H9 (cell line): ENCODE measurements at regions not wholly inside any gene's neighbourhood (a gene's known extent, or its start where the extent isn't known, plus 50 kb on each side); places are given as distances from the start of the nearest gene placed in this dataset.

Source experiments
- DNase-seq: peaks from one replicate; pipeline ENCODE4 v3.0.0-alpha.2; 2017
- H2AFZ ChIP-seq: one replicate; pipeline ENCODE4 v1.6.1; 2013; ENCODE audit warnings: mild to moderate bottlenecking, low read length, control low read depth, moderate library complexity
- H2AK5ac ChIP-seq: 2 replicates; pipeline ENCODE4 v1.6.1; 2013; ENCODE audit warnings: low read length, control low read depth, mixed read lengths; ENCODE audit not compliant: insufficient read length
- H2BK120ac ChIP-seq: one replicate; pipeline ENCODE4 v1.6.1; 2013; ENCODE audit warnings: low read depth, mild to moderate bottlenecking, low read length, control low read depth, inconsistent platforms; ENCODE audit not compliant: poor library complexity, severe bottlenecking
- H2BK12ac ChIP-seq: 2 replicates; pipeline ENCODE4 v1.6.1; 2013; ENCODE audit warnings: low read length, control low read depth, mixed read lengths, low read depth; ENCODE audit not compliant: insufficient read length
- H2BK15ac ChIP-seq: 2 replicates; pipeline ENCODE4 v1.6.1; 2013; ENCODE audit warnings: low read depth, low read length, control low read depth
- H2BK20ac ChIP-seq: one replicate; pipeline ENCODE4 v1.6.1; 2013; ENCODE audit warnings: low read depth, mild to moderate bottlenecking, low read length, control low read depth, inconsistent platforms; ENCODE audit not compliant: poor library complexity, severe bottlenecking
- H2BK5ac ChIP-seq: 2 replicates; pipeline ENCODE4 v1.6.1; 2013; ENCODE audit warnings: low read length, control low read depth, mixed read lengths; ENCODE audit not compliant: insufficient read length
- H3K14ac ChIP-seq: 2 replicates; pipeline ENCODE4 v1.6.1; 2013; ENCODE audit warnings: low read length, control low read depth; ENCODE audit not compliant: insufficient read depth
- H3K18ac ChIP-seq: 2 replicates; pipeline ENCODE4 v1.6.1; 2013; ENCODE audit warnings: low read depth, mild to moderate bottlenecking, mixed read lengths, low read length, control low read depth; ENCODE audit not compliant: insufficient read length
- H3K23ac ChIP-seq: 2 replicates; pipeline ENCODE4 v1.6.1; 2013; ENCODE audit warnings: low read length, control low read depth, mixed read lengths, low read depth; ENCODE audit not compliant: insufficient read length
- H3K23me2 ChIP-seq: 2 replicates; pipeline ENCODE4 v1.6.1; 2013; ENCODE audit warnings: low read depth, mild to moderate bottlenecking, mixed read lengths, low read length, control low read depth; ENCODE audit not compliant: insufficient read length, poor library complexity, severe bottlenecking
- H3K27ac ChIP-seq: 2 replicates; pipeline ENCODE4 v1.5.1; 2013; ENCODE audit warnings: low read length, control low read depth, mixed read lengths, low read depth; ENCODE audit not compliant: insufficient read length
- H3K27me3 ChIP-seq: 2 replicates; pipeline ENCODE4 v1.6.1; 2013; ENCODE audit warnings: low read length, control low read depth, inconsistent platforms; ENCODE audit not compliant: insufficient read depth
- H3K4ac ChIP-seq: 2 replicates; pipeline ENCODE4 v1.6.1; 2013; ENCODE audit warnings: low read depth, mild to moderate bottlenecking, control low read depth, inconsistent platforms, low read length, moderate library complexity
- H3K4me1 ChIP-seq: 2 replicates; pipeline ENCODE4 v1.6.1; 2013; ENCODE audit warnings: low read length, control low read depth, inconsistent platforms; ENCODE audit not compliant: insufficient read depth
- H3K4me2 ChIP-seq: 2 replicates; pipeline ENCODE4 v1.6.1; 2013; ENCODE audit warnings: low read length, control low read depth, mixed read lengths; ENCODE audit not compliant: insufficient read length, insufficient read depth
- H3K56ac ChIP-seq: 2 replicates; pipeline ENCODE4 v1.6.1; 2013; ENCODE audit warnings: low read depth, mild to moderate bottlenecking, mixed read lengths, low read length, control low read depth; ENCODE audit not compliant: insufficient read length
- H3K79me1 ChIP-seq: 2 replicates; pipeline ENCODE4 v1.6.1; 2013; ENCODE audit warnings: low read depth, mild to moderate bottlenecking, moderate library complexity, low read length, control low read depth, inconsistent platforms; ENCODE audit not compliant: insufficient read depth, poor library complexity, severe bottlenecking
- H3K79me2 ChIP-seq: 2 replicates; pipeline ENCODE4 v1.6.1; 2013; ENCODE audit warnings: low read length, control low read depth, inconsistent platforms; ENCODE audit not compliant: insufficient read depth
- H3K9ac ChIP-seq: 2 replicates; pipeline ENCODE4 v1.6.1; 2013; ENCODE audit warnings: low read length, control low read depth, mixed read lengths; ENCODE audit not compliant: insufficient read length; ENCODE audit errors: extremely low read depth
- H3K9me3 ChIP-seq: one replicate; pipeline ENCODE4 v1.6.1; 2013; ENCODE audit warnings: low read depth, low read length, inconsistent platforms; ENCODE audit not compliant: control insufficient read depth
- H3T11ph ChIP-seq: one replicate; pipeline ENCODE4 v1.6.1; 2013; ENCODE audit warnings: mild to moderate bottlenecking, low read length, control low read depth, inconsistent platforms
- H4K20me1 ChIP-seq: one replicate; pipeline ENCODE4 v1.6.1; 2013; ENCODE audit not compliant: control insufficient read depth, insufficient read length, insufficient read depth
- H4K5ac ChIP-seq: 2 replicates; pipeline ENCODE4 v1.6.1; 2013; ENCODE audit warnings: low read depth, mild to moderate bottlenecking, mixed read lengths, low read length, control low read depth; ENCODE audit not compliant: insufficient read length
- H4K8ac ChIP-seq: replicated peaks from 2 replicates; pipeline ENCODE4 v1.6.1; 2013; ENCODE audit warnings: low read length, control low read depth, mixed read lengths, low read depth; ENCODE audit not compliant: insufficient read length
- H4K91ac ChIP-seq: 2 replicates; pipeline ENCODE4 v1.6.1; 2013; ENCODE audit warnings: low read depth, mild to moderate bottlenecking, moderate library complexity, mixed read lengths, low read length, control low read depth; ENCODE audit not compliant: insufficient read length
- H3K27ac Mint-ChIP-seq, 3 experiments: 2 replicates in 2 of 3; 3 replicates in 1 of 3; pipeline ENCODE4 v1.8.0; 2020 to 2021; ENCODE audit warnings: mixed read lengths in 3 of 3, mild to moderate bottlenecking in 1 of 3, moderate library complexity in 1 of 3
- H3K27me3 Mint-ChIP-seq: 2 replicates; pipeline ENCODE4 v1.8.0; 2021; ENCODE audit warnings: low read depth, mild to moderate bottlenecking, moderate library complexity, mixed read lengths
- H3K36me3 Mint-ChIP-seq, 3 experiments: 2 replicates in 2 of 3; 3 replicates in 1 of 3; pipeline ENCODE4 v1.8.0; 2020 to 2021; ENCODE audit warnings: low read depth in 3 of 3, mixed read lengths in 3 of 3; ENCODE audit not compliant: insufficient read depth in 1 of 3
- H3K4me1 Mint-ChIP-seq, 2 experiments: 2 replicates each; pipeline ENCODE4 v1.8.0; 2020; ENCODE audit warnings: mixed read lengths in 2 of 2
- H3K4me3 Mint-ChIP-seq, 2 experiments: 2 replicates in 1 of 2; 3 replicates in 1 of 2; pipeline ENCODE4 v1.8.0; 2020 to 2021; ENCODE audit warnings: mild to moderate bottlenecking in 2 of 2, mixed read lengths in 2 of 2, moderate library complexity in 1 of 2
- H3K9me3 Mint-ChIP-seq, 2 experiments: 2 replicates in 1 of 2; 3 replicates in 1 of 2; pipeline ENCODE4 v1.8.0; 2020; ENCODE audit warnings: mild to moderate bottlenecking in 2 of 2, mixed read lengths in 2 of 2, moderate library complexity in 1 of 2
- CTCF ChIP-seq: fragments of 200-600 bp; sonication (generic); conservative IDR thresholded peaks from 3 replicates; pipeline ENCODE4 v1.8.0; 2021; ENCODE audit warnings: antibody characterized with exemption, mild to moderate bottlenecking
- WGBS: extraction: QIAGEN DNeasy Blood & Tissue Kit; methylation state at CpG from one replicate; pipeline ENCODE4 v1.1.7; 2013; ENCODE audit warnings: missing lambda C conversion rate, low lambda C conversion rate, mixed read lengths; ENCODE audit not compliant: insufficient read length; ENCODE audit errors: extremely low coverage; 5-methylcytosine and 5-hydroxymethylcytosine counted together

- Histone ChIP-seq H3K56ac (no peak overlapping the region), H2BK20ac (no peak overlapping the region), H2BK12ac (no peak overlapping the region), H3K9ac (no peak overlapping the region), H3T11ph (no peak overlapping the region), H4K20me1 (peaks cover 4% of the 10 kb centered on the region), H4K5ac (no peak overlapping the region), H2BK120ac (no peak overlapping the region), H3K79me1 (peaks cover 19% of the 10 kb centered on the region), H3K4me2 (no peak overlapping the region), H3K14ac (no peak overlapping the region), H4K8ac (no peak overlapping the region), H3K23me2 (no peaks in the 10 kb centered on the region), H2AFZ (no peak overlapping the region), H3K4me1 (peaks cover 22% of the 10 kb centered on the region; the same call in 1 of the 2 replicates), H3K4ac (no peak overlapping the region), H3K27ac (no peak overlapping the region), H4K91ac (no peak overlapping the region), H2BK5ac (no peak overlapping the region), H3K27me3 (no peaks in the 10 kb centered on the region), H3K18ac (no peak overlapping the region), H2BK15ac (no peak overlapping the region), H2AK5ac (no peak overlapping the region), H3K9me3 (no peaks in the 10 kb centered on the region), H3K23ac (no peak overlapping the region), H3K79me2 (peaks cover 23% of the 10 kb centered on the region; the same call in 1 of the 2 replicates)
- DNase-seq, result no peak
- Mint-ChIP-seq H3K9me3 (no peaks in the 10 kb centered on the region; a peak in 1 of 5 replicates), H3K36me3 (peaks cover 4 to 5% (median 5%) of the 10 kb centered on the region in 3 experiments; a peak in 3 of 7 replicates), H3K4me3 (no peak overlapping the region), H3K4me1 (peaks cover 68 to 98% of the 10 kb centered on the region in 2 experiments), H3K27me3 (no peaks in the 10 kb centered on the region; the same call in 1 of the 2 replicates), H3K27ac (peak overlapping the region in 1 of 3 experiments; percentile 65; a peak in 1 of 7 replicates)
- no peak for TF ChIP-seq CTCF
- WGBS, result no CpG with 5 or more reads among the region's 6 CpGs
Observed at GRCh38 chr17:77379832-77380231, 239.1 kb downstream of the SEC14L1 start.
